WTC11 (cell line): ENCODE measurements at regions not wholly inside any gene's neighbourhood (a gene's known extent, or its start where the extent isn't known, plus 50 kb on each side); places are given as distances from the start of the nearest gene placed in this dataset.

Experiments used
- ATAC-seq: fragments of 200-7000 bp; cut with Tn5 transposase; 2 replicates; pipeline ENCODE4 v1.10.0; 2021; ENCODE audit warnings: mild to moderate bottlenecking, moderate library complexity
- CTCF ChIA-PET: fragments of 300-600 bp; sonication (Branson Sonifier 250); formaldehyde crosslinking; loops from one replicate; lab custom pipeline; 2021; ENCODE audit warnings: antibody characterized with exemption; lab: Charles Lee
- POLR2A ChIA-PET: fragments of 350-600 bp; sonication (Branson Sonifier 250); formaldehyde crosslinking; loops from one replicate; lab custom pipeline; 2021; ENCODE audit warnings: antibody characterized with exemption; lab: Charles Lee
- DNase-seq: peaks from one replicate; pipeline ENCODE4 v3.0.0; 2021; ENCODE audit warnings: low spot score
- H3K27ac Mint-ChIP-seq: 2 replicates; pipeline ENCODE4 v1.8.0; 2021; ENCODE audit warnings: mixed read lengths
- H3K27me3 Mint-ChIP-seq: 2 replicates; pipeline ENCODE4 v1.8.0; 2021; ENCODE audit warnings: low read depth, mild to moderate bottlenecking, moderate library complexity, mixed read lengths
- H3K36me3 Mint-ChIP-seq: 2 replicates; pipeline ENCODE4 v1.8.0; 2021; ENCODE audit warnings: mixed read lengths
- H3K4me1 Mint-ChIP-seq: 2 replicates; pipeline ENCODE4 v1.8.0; 2022; ENCODE audit warnings: mixed read lengths
- H3K4me3 Mint-ChIP-seq: 2 replicates; pipeline ENCODE4 v1.8.0; 2021; ENCODE audit warnings: mild to moderate bottlenecking, moderate library complexity, mixed read lengths
- H3K9me3 Mint-ChIP-seq: 2 replicates; pipeline ENCODE4 v1.8.0; 2021; ENCODE audit warnings: mixed read lengths
- AR ChIP-seq: fragments of 250-450 bp; sonication (Bioruptor Pico); IDR thresholded peaks from 2 replicates; pipeline ENCODE4 v1.9.0; 2021; ENCODE audit warnings: mild to moderate bottlenecking
- ATF2 ChIP-seq: sonication (generic); formaldehyde crosslinking; IDR thresholded peaks from 2 replicates; pipeline ENCODE4 v1.8.1; 2022; ENCODE audit warnings: low read depth, missing genetic modification reagents, borderline replicate concordance
- CBFB ChIP-seq: sonication (generic); formaldehyde crosslinking; IDR thresholded peaks from 2 replicates; pipeline ENCODE4 v1.8.1; 2022; ENCODE audit warnings: mild to moderate bottlenecking, low read depth, missing genetic modification reagents
- GABPB1 ChIP-seq: sonication (generic); formaldehyde crosslinking; IDR thresholded peaks from 2 replicates; pipeline ENCODE4 v1.8.1; 2023; ENCODE audit warnings: mild to moderate bottlenecking, missing genetic modification reagents
- IRF1 ChIP-seq: sonication (generic); formaldehyde crosslinking; IDR thresholded peaks from 2 replicates; pipeline ENCODE4 v1.8.0; 2023; ENCODE audit warnings: missing genetic modification reagents
- IRF2 ChIP-seq: sonication (generic); formaldehyde crosslinking; IDR thresholded peaks from 2 replicates; pipeline ENCODE4 v1.8.0; 2022; ENCODE audit warnings: low read depth, missing genetic modification reagents, borderline replicate concordance
- MXD4 ChIP-seq: fragments of 250-450 bp; sonication (Bioruptor Pico); IDR thresholded peaks from 2 replicates; pipeline ENCODE4 v1.8.0; 2021; ENCODE audit warnings: mild to moderate bottlenecking, moderate library complexity, borderline replicate concordance
- NFYB ChIP-seq: sonication (generic); formaldehyde crosslinking; conservative IDR thresholded peaks from 2 replicates; pipeline ENCODE4 v1.8.0; 2022; ENCODE audit warnings: low read depth, missing genetic modification reagents
- NR1H2 ChIP-seq: sonication (generic); formaldehyde crosslinking; IDR thresholded peaks from 2 replicates; pipeline ENCODE4 v1.9.0; 2021; ENCODE audit warnings: mild to moderate bottlenecking, moderate library complexity, missing genetic modification reagents
- SP1 ChIP-seq: sonication (generic); formaldehyde crosslinking; conservative IDR thresholded peaks from 2 replicates; pipeline ENCODE4 v1.8.1; 2022; ENCODE audit warnings: missing genetic modification reagents
- TP53 ChIP-seq: sonication (generic); formaldehyde crosslinking; IDR thresholded peaks from 2 replicates; pipeline ENCODE4 v1.8.1; 2023; ENCODE audit warnings: mild to moderate bottlenecking, missing genetic modification reagents
- ZNF121 ChIP-seq: sonication (generic); formaldehyde crosslinking; IDR thresholded peaks from 2 replicates; pipeline ENCODE4 v1.8.0; 2023; ENCODE audit warnings: missing genetic modification reagents
- ZNF425 ChIP-seq: fragments of 250-450 bp; sonication (Bioruptor Pico); conservative IDR thresholded peaks from 2 replicates; pipeline ENCODE4 v1.9.0; 2021; ENCODE audit warnings: mild to moderate bottlenecking
- TF ChIP-seq, protein P1 (sequence below): sonication (generic); formaldehyde crosslinking; conservative IDR thresholded peaks from 2 replicates; pipeline ENCODE4 v1.8.1; 2022; ENCODE audit warnings: mild to moderate bottlenecking, missing genetic modification reagents
- TF ChIP-seq, protein P2 (sequence below): sonication (generic); formaldehyde crosslinking; IDR thresholded peaks from 2 replicates; pipeline ENCODE4 v1.8.1; 2023; ENCODE audit warnings: mild to moderate bottlenecking, moderate library complexity, missing genetic modification reagents
- TF ChIP-seq, protein P3 (sequence below): sonication (generic); formaldehyde crosslinking; IDR thresholded peaks from 2 replicates; pipeline ENCODE4 v1.8.1; 2022; ENCODE audit warnings: mild to moderate bottlenecking, moderate library complexity, missing genetic modification reagents

DNA sequence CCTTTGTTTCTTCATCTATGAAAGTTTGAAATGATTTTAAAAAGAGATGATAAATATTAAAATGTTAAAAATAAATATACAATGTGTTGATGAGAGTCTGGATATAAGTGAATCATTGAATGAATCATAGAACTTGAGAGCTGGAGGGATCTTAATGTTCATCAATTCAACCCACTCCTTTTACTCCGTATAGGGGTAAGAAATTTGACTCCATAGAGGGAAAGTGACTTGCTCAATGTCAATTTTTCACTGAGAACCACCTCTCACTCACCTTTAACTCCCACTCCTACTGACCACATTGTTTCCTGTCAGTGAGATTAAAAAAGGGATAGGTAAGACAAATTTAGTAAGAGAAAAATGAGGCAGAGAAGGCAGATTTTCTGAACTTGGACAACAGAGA lies 557.2 kb upstream of the GRIA3 start (continued):
- TF ChIP-seq, protein P1, sequence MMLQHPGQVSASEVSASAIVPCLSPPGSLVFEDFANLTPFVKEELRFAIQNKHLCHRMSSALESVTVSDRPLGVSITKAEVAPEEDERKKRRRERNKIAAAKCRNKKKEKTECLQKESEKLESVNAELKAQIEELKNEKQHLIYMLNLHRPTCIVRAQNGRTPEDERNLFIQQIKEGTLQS (CRISPR knock-in tag): no peak
- no peak for TF ChIP-seq TP53 (CRISPR knock-in tag)

GRCh38 chrX:122641136-122641535 lies 542.9 kb upstream of the GRIA3 start:
- H3K27ac Mint-ChIP-seq: no peak overlapping the region
- H3K4me3 Mint-ChIP-seq: no peak overlapping the region
- no peaks in the 10 kb centered on the region for H3K36me3 Mint-ChIP-seq
- TF ChIP-seq TP53 (CRISPR knock-in tag) (no peak), IRF1 (CRISPR knock-in tag) (no peak), ZNF121 (no peak), GABPB1 (CRISPR knock-in tag) (no peak), ZNF425 (CRISPR knock-in tag) (no peak), ATF2 (CRISPR knock-in tag) (no peak), AR (no peak), IRF2 (no peak), NR1H2 (no peak), MXD4 (CRISPR knock-in tag) (no peak), SP1 (CRISPR knock-in tag) (no peak), CBFB (CRISPR knock-in tag) (no peak), NFYB (CRISPR knock-in tag) (no peak)
- TF ChIP-seq, protein P2, sequence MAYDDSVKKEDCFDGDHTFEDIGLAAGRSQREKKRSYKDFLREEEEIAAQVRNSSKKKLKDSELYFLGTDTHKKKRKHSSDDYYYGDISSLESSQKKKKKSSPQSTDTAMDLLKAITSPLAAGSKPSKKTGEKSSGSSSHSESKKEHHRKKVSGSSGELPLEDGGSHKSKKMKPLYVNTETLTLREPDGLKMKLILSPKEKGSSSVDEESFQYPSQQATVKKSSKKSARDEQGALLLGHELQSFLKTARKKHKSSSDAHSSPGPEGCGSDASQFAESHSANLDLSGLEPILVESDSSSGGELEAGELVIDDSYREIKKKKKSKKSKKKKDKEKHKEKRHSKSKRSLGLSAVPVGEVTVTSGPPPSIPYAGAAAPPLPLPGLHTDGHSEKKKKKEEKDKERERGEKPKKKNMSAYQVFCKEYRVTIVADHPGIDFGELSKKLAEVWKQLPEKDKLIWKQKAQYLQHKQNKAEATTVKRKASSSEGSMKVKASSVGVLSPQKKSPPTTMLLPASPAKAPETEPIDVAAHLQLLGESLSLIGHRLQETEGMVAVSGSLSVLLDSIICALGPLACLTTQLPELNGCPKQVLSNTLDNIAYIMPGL (CRISPR knock-in tag): no peak
- TF ChIP-seq, protein P3, sequence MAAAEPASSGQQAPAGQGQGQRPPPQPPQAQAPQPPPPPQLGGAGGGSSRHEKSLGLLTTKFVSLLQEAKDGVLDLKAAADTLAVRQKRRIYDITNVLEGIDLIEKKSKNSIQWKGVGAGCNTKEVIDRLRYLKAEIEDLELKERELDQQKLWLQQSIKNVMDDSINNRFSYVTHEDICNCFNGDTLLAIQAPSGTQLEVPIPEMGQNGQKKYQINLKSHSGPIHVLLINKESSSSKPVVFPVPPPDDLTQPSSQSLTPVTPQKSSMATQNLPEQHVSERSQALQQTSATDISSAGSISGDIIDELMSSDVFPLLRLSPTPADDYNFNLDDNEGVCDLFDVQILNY (CRISPR knock-in tag): no peak
- CTCF ChIA-PET: no interaction called here
- DNase-seq (no peak), ATAC-seq (no peak)
- no peaks in the 10 kb centered on the region for H3K9me3 Mint-ChIP-seq
- POLR2A ChIA-PET: no interaction called here
- no peaks in the 10 kb centered on the region for H3K27me3 Mint-ChIP-seq
- H3K4me1 Mint-ChIP-seq: no peaks in the 10 kb centered on the region
